ENCODE measurements at regions not wholly inside any gene's neighbourhood (a gene's known extent, or its start where the extent isn't known, plus 50 kb on each side); places are given as distances from the start of the nearest gene placed in this dataset.
A peak's percentile ranks its signal among the peaks of the same experiment; 100 is the strongest.

DNA sequence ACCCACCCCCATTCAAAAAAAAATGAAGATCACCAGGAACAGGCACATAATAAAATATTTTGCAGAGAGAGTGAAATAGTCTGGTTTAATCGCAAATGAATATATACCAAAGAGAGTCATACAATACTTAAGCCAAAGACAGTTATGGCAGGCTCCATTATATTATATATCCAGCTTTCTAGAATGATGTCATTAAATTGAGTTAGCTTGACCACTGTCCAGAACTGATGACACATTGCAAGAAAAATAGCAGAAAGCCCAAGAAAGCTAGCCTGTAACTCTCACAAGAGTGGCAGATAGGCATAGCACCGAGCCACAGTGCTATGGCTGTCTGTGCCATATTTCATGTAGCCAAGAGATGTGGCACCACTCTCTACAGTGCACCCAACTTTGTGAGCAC is 231.9 kb upstream of the SEMA6D start:
- Histone ChIP-seq H3K27me3 (no peaks in the 10 kb centered on the region), H3K27ac (no peak overlapping the region), H3K36me3 (no peaks in the 10 kb centered on the region), H3K9me3 (no peaks in the 10 kb centered on the region), H3K4me1 (no peaks in the 10 kb centered on the region), H3K4me3 (no peak overlapping the region)
- DNase-seq, result no peak
- 85 to 90% methylated on average over 2 of the region's 2 CpGs for WGBS, 2 donors
- intact Hi-C loops (cut with DNase I), result no loop called here
- TF ChIP-seq POLR2A (IDR thresholded peaks at IDR 0.05), result no peak
- TF ChIP-seq CTCF (IDR thresholded peaks at IDR 0.05), result no peak

- TF ChIP-seq POLR2A (IDR thresholded peaks at IDR 0.05), result no peak
- TF ChIP-seq CTCF (IDR thresholded peaks at IDR 0.05), result no peak
- Histone ChIP-seq H3K27ac (no peak overlapping the region), H3K4me3 (no peak overlapping the region), H3K27me3 (no peaks in the 10 kb centered on the region), H3K36me3 (no peaks in the 10 kb centered on the region), H3K9me3 (no peaks in the 10 kb centered on the region), H3K4me1 (no peaks in the 10 kb centered on the region)
- intact Hi-C loops (cut with DNase I), result no loop called here
- DNase-seq, result no peak
- WGBS, 2 donors, result 55 to 79% methylated on average over 3 of the region's 3 CpGs
Measured at GRCh38 chr15:47486040-47486439, 231.3 kb upstream of the SEMA6D start.

DNA sequence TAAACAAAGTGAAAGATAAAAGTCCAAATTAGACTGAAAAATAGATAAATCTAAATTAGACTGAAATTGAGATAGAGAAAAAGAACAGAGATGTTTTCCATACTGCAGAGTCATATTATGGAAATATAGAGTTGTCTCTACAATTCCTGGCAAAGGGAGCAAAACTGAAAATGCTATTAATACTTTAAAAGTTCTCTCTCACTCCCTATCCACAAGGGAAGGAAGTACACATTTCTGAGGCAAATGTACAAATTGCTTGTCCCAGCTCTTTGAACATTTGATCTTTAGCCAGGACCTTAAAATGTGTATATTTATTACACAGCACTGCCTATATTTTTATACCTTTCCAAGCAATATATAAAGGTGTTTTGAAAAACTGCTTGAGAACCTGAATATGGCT is 225.1 kb upstream of the SEMA6D start:
- DNase-seq, result no peak
- TF ChIP-seq POLR2A (IDR thresholded peaks at IDR 0.05) (no peak), CTCF (IDR thresholded peaks at IDR 0.05) (no peak)
- H3K27me3 ChIP-seq, result no peaks in the 10 kb centered on the region
- H3K9me3 ChIP-seq, result no peaks in the 10 kb centered on the region
- no peaks in the 10 kb centered on the region for H3K4me1 ChIP-seq
- H3K27ac ChIP-seq, result no peak overlapping the region
- intact Hi-C loops (cut with DNase I), result no loop called here
- H3K36me3 ChIP-seq, result no peaks in the 10 kb centered on the region
- H3K4me3 ChIP-seq, result no peak overlapping the region

- intact Hi-C loops (cut with DNase I), result no loop called here
- Histone ChIP-seq H3K4me1 (no peaks in the 10 kb centered on the region), H3K27me3 (no peaks in the 10 kb centered on the region), H3K27ac (no peak overlapping the region), H3K36me3 (no peaks in the 10 kb centered on the region), H3K4me3 (no peak overlapping the region), H3K9me3 (no peaks in the 10 kb centered on the region)
- no peak for DNase-seq
- 83 to 84% methylated on average over 4 of the region's 4 CpGs for WGBS, 2 donors
- TF ChIP-seq POLR2A (IDR thresholded peaks at IDR 0.05), result no peak
- TF ChIP-seq CTCF (IDR thresholded peaks at IDR 0.05), result no peak
Measured at GRCh38 chr15:47493357-47494247, 223.7 kb upstream of the SEMA6D start.

GRCh38 chr15:47496343-47497185 is 220.7 kb upstream of the SEMA6D start:
- Histone ChIP-seq H3K36me3 (no peaks in the 10 kb centered on the region), H3K27ac (no peak overlapping the region), H3K4me1 (no peaks in the 10 kb centered on the region), H3K9me3 (no peaks in the 10 kb centered on the region), H3K4me3 (no peak overlapping the region), H3K27me3 (no peaks in the 10 kb centered on the region)
- 76 to 77% methylated on average over 5 of the region's 5 CpGs for WGBS, 2 donors
- TF ChIP-seq CTCF (IDR thresholded peaks at IDR 0.05) (peak in 1 of 6 experiments; percentile 9), POLR2A (IDR thresholded peaks at IDR 0.05) (no peak)
- intact Hi-C loops (cut with DNase I), result no loop called here
- DNase-seq, result no peak

Data from esophagus squamous epithelium (tissue), 5 donors.